CD4-positive, CD25-positive, alpha-beta regulatory T cell (primary cell): ENCODE measurements at regions not wholly inside any gene's neighbourhood (a gene's known extent, or its start where the extent isn't known, plus 50 kb on each side); places are given as distances from the start of the nearest gene placed in this dataset.

Source experiments
- ATAC-seq, 2 donors: fragments of 150-1000 bp; cut with Tn5 transposase; one replicate each; pipeline ENCODE4 v1.10.0; 2021; ENCODE audit warnings: low read depth in 2 of 2, moderate number of reproducible peaks in 2 of 2, moderate library complexity in 1 of 2
- DNase-seq, 3 donors: peaks; one replicate each; pipeline versions ENCODE4 v3.0.0 to v3.0.0-alpha.2; 2012 to 2022; ENCODE audit warnings: mixed read lengths in 1 of 3
- H3K27ac ChIP-seq: one replicate; pipeline ENCODE4 v1.7.0; 2013; ENCODE audit warnings: mild to moderate bottlenecking, low read length; ENCODE audit not compliant: insufficient read depth, poor library complexity, severe bottlenecking
- H3K27me3 ChIP-seq: one replicate; pipeline ENCODE4 v1.7.0; 2013; ENCODE audit warnings: low read length; ENCODE audit not compliant: control insufficient read depth, insufficient read depth
- H3K36me3 ChIP-seq: one replicate; pipeline ENCODE4 v1.7.0; 2013; ENCODE audit warnings: mild to moderate bottlenecking, low read length, moderate library complexity; ENCODE audit not compliant: control insufficient read depth, insufficient read depth
- H3K4me1 ChIP-seq: 2 replicates; pipeline ENCODE4 v1.7.0; 2013; ENCODE audit warnings: mild to moderate bottlenecking, low read length; ENCODE audit not compliant: insufficient read depth, control insufficient read depth, poor library complexity, severe bottlenecking
- H3K4me3 ChIP-seq: one replicate; pipeline ENCODE4 v1.7.0; 2013; ENCODE audit warnings: low read depth, mild to moderate bottlenecking, low read length, moderate library complexity
- H3K9me3 ChIP-seq, 2 experiments: 1 replicate in 1 of 2; 2 replicates in 1 of 2; pipeline ENCODE4 v1.7.0; 2013; ENCODE audit warnings: low read length in 2 of 2, mild to moderate bottlenecking in 1 of 2, moderate library complexity in 1 of 2; ENCODE audit not compliant: control insufficient read depth in 2 of 2
- H3K27ac Mint-ChIP-seq, 3 donors: one replicate each; pipeline ENCODE4 v1.8.0; 2020 to 2022; ENCODE audit warnings: mild to moderate bottlenecking in 3 of 3, mixed read lengths in 3 of 3, moderate library complexity in 2 of 3
- H3K27me3 Mint-ChIP-seq: one replicate; pipeline ENCODE4 v1.8.0; 2022; ENCODE audit warnings: mild to moderate bottlenecking, mixed read lengths
- H3K36me3 Mint-ChIP-seq: one replicate; pipeline ENCODE4 v1.8.0; 2020; ENCODE audit warnings: mixed read lengths
- H3K4me1 Mint-ChIP-seq, 4 donors: one replicate each; pipeline ENCODE4 v1.8.0; 2020 to 2022; ENCODE audit warnings: mixed read lengths in 4 of 4, mild to moderate bottlenecking in 1 of 4
- H3K4me3 Mint-ChIP-seq, 4 donors: one replicate each; pipeline ENCODE4 v1.8.0; 2020 to 2022; ENCODE audit warnings: mild to moderate bottlenecking in 4 of 4, mixed read lengths in 4 of 4, moderate library complexity in 3 of 4
- H3K9me3 Mint-ChIP-seq, 7 donors: one replicate each; pipeline ENCODE4 v1.8.0; 2020 to 2022; ENCODE audit warnings: mixed read lengths in 7 of 7, mild to moderate bottlenecking in 3 of 7, moderate library complexity in 2 of 7

DNA sequence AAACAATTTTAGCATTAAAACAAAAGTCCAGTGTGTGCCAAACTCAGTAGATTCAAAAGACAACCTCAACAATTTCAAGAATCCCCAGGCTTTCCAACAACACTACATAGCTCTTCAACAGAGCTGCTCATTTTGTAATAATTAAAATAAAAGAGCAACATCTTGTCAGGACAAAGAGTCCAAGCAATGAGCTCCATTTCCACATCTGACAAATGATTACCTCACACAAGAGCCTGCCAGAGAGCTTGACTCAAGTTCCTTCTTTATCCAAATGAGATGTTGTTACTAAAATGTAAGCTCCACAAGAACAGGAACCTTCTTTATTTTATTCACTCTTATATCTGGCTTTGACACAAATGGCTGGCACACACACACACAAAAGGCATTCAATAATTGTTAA, 449.8 kb downstream of the HACE1 start:
- no peaks in the 10 kb centered on the region for H3K27me3 ChIP-seq
- Mint-ChIP-seq H3K4me1 (no peaks in the 10 kb centered on the region), H3K4me3 (no peak overlapping the region), H3K27me3 (no peaks in the 10 kb centered on the region), H3K27ac (no peak overlapping the region), H3K9me3 (peaks cover 0 to 2% (median 1%) of the 10 kb centered on the region in 7 donors), H3K36me3 (no peaks in the 10 kb centered on the region)
- DNase-seq = no peak
- H3K36me3 ChIP-seq = no peaks in the 10 kb centered on the region
- H3K9me3 ChIP-seq = no peaks in the 10 kb centered on the region
- no peak for ATAC-seq
- no peak overlapping the region for H3K4me3 ChIP-seq
- H3K27ac ChIP-seq = no peak overlapping the region
- no peaks in the 10 kb centered on the region for H3K4me1 ChIP-seq

DNA sequence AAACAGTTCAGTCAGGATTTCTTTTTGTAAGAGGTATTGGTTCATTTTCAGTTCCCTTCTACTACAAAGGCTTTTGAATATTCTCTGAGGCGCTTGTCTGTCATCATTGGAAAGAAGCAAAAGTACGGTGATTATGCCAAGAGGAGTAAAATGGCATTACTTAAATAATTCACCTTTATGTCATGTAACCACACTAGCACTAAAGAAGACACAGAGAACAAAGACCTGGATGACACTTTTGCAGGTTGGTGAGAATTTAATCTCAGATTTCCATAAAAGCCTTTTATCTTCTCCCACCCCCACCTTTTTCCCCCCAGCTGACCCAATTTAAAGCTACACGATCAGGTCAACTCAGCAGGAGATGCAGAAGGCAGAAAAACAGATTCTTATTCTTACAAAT, 451.8 kb downstream of the HACE1 start:
- Histone ChIP-seq H3K36me3 (no peaks in the 10 kb centered on the region), H3K4me3 (no peak overlapping the region), H3K9me3 (no peaks in the 10 kb centered on the region), H3K27ac (no peak overlapping the region), H3K4me1 (no peaks in the 10 kb centered on the region), H3K27me3 (no peaks in the 10 kb centered on the region)
- DNase-seq (no peak), ATAC-seq (no peak)
- Mint-ChIP-seq H3K4me1 (no peaks in the 10 kb centered on the region), H3K9me3 (peaks cover 0 to 6% (median 2%) of the 10 kb centered on the region in 7 donors), H3K4me3 (no peak overlapping the region), H3K27me3 (no peaks in the 10 kb centered on the region), H3K27ac (no peak overlapping the region), H3K36me3 (no peaks in the 10 kb centered on the region)

DNA sequence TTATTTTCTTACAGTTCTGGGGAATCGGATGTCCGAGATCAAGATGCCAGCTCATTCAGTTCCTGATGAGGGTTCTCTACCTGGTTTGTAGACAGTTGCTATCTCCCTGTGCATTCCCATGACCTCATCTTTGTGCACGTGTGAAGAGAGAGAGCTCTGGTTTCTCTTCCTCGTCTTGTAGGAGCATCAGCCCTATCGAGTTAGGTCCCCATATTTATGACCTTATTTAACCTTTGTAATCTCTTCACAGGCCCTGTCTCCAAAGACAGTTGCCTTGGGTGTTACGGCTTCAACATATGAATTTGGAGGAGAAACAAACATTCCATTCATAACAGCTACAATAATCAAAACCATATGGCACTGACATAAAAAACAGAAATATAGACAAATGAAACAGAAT, 455.3 kb downstream of the HACE1 start:
- H3K36me3 ChIP-seq = no peaks in the 10 kb centered on the region
- Mint-ChIP-seq H3K4me1 (no peaks in the 10 kb centered on the region), H3K9me3 (peaks cover 0 to 13% (median 2%) of the 10 kb centered on the region in 7 donors), H3K4me3 (peak overlapping the region in 1 of 4 donors; percentile 33), H3K27ac (no peak overlapping the region), H3K36me3 (no peaks in the 10 kb centered on the region), H3K27me3 (no peaks in the 10 kb centered on the region)
- H3K27ac ChIP-seq = no peak overlapping the region
- DNase-seq (no peak), ATAC-seq (no peak)
- H3K27me3 ChIP-seq = no peaks in the 10 kb centered on the region
- no peaks in the 10 kb centered on the region for H3K4me1 ChIP-seq
- no peaks in the 10 kb centered on the region for H3K9me3 ChIP-seq
- H3K4me3 ChIP-seq = no peak overlapping the region

DNA sequence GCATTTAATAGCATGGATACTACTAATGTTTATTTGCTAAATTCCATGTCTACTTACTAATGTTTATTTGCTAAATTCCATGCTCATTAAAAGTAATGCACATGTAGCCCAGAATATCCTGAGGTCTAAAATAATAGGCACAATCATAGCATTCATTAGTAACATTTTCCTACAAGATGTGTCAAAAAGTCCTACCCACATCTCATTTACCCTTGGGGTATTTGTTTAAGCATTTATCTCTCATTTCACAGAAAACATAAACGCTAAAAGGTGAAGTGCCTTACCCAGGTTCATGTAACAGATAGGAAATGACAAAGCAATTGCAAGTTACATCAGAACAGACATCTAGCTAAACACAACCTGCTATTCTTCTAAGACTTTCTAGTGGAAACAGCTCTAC, 457.1 kb downstream of the HACE1 start:
- H3K4me3 Mint-ChIP-seq = no peak overlapping the region
- H3K36me3 Mint-ChIP-seq = no peaks in the 10 kb centered on the region

DNA sequence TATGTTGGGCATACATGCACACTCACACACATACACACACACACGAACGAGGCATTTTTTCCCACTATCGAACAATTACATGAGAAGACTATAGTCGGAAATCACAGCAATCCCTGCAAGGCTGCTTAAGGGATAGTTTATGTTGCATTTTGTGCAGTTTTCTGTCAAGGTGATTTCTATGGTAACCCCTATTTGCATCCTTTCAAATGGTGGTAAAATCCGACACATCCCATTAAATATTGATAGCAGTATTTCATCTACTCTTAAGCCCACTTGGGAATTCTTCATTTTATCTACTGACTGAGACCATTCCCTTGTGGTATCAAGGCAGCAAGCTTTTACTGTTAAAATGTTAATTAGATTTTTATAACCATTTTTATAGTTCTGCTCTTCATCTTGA, 457.8 kb downstream of the HACE1 start:
- H3K4me1 Mint-ChIP-seq = no peaks in the 10 kb centered on the region
- no peaks in the 10 kb centered on the region for H3K4me1 ChIP-seq
- no peaks in the 10 kb centered on the region for H3K27me3 ChIP-seq
- no peaks in the 10 kb centered on the region for H3K36me3 ChIP-seq
- H3K36me3 Mint-ChIP-seq = no peaks in the 10 kb centered on the region
- H3K9me3 ChIP-seq = no peaks in the 10 kb centered on the region
- no peak overlapping the region for H3K4me3 Mint-ChIP-seq
- ATAC-seq = no peak
- no peak overlapping the region for H3K4me3 ChIP-seq
- DNase-seq = no peak
- H3K9me3 Mint-ChIP-seq = peaks cover 0 to 13% (median 2%) of the 10 kb centered on the region in 7 donors
- no peak overlapping the region for H3K27ac Mint-ChIP-seq
- H3K27ac ChIP-seq = no peak overlapping the region
- no peaks in the 10 kb centered on the region for H3K27me3 Mint-ChIP-seq

More for the DNA sequence above, 457.1 kb downstream of the HACE1 start:
- H3K9me3 Mint-ChIP-seq = peaks cover 0 to 13% (median 2%) of the 10 kb centered on the region in 7 donors
- no peaks in the 10 kb centered on the region for H3K4me1 ChIP-seq
- ATAC-seq (no peak), DNase-seq (no peak)
- H3K4me3 ChIP-seq = no peak overlapping the region
- no peak overlapping the region for H3K27ac ChIP-seq
- H3K9me3 ChIP-seq = no peaks in the 10 kb centered on the region
- H3K27me3 ChIP-seq = no peaks in the 10 kb centered on the region
- H3K36me3 ChIP-seq = no peaks in the 10 kb centered on the region
- no peak overlapping the region for H3K27ac Mint-ChIP-seq
- no peaks in the 10 kb centered on the region for H3K4me1 Mint-ChIP-seq
- H3K27me3 Mint-ChIP-seq = no peaks in the 10 kb centered on the region

DNA sequence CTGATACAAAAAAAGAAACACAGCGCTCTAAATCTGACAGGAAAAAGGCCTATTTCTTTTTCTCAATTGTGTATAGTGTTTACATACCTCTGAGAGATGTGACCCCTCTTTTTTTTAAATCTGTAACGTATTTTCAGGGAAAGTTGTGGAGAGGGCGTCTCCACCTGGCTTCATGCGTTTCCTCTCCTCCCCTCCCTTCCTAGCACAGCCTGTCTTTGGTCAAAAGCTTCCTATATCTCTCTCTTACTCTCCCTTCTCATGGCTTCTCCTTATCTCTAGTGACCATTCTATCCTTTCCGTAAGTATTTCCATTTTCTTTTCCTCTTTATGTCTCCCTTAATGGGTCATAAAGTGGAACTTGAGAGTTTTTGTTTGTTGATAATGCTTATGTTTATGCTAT, 458.9 kb downstream of the HACE1 start:
- Mint-ChIP-seq H3K9me3 (peaks cover 0 to 13% (median 2%) of the 10 kb centered on the region in 7 donors), H3K36me3 (no peaks in the 10 kb centered on the region), H3K27ac (no peak overlapping the region), H3K4me3 (no peak overlapping the region), H3K27me3 (no peaks in the 10 kb centered on the region), H3K4me1 (no peaks in the 10 kb centered on the region)
- Histone ChIP-seq H3K4me3 (no peak overlapping the region), H3K9me3 (no peaks in the 10 kb centered on the region), H3K36me3 (no peaks in the 10 kb centered on the region), H3K27ac (no peak overlapping the region), H3K27me3 (no peaks in the 10 kb centered on the region), H3K4me1 (no peaks in the 10 kb centered on the region)
- no peak for DNase-seq
- no peak for ATAC-seq

DNA sequence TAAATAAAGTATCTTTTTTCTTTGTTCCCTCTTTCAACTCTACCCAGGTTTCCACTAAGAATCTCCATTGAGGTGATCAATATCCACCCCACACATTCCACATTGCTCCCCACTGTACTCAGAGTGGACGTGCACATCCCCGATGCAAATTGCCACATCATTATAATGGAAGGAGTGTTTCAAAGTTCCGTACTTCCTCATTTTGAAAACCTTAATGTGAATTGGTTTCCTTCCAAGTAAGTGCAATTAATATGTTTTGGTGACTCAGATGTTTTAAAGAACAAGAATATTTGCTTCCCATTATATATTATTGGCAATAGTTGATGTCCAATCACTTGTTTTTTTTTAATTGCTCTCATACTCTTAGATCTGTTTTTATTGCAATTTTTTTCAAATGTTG, 463.6 kb downstream of the HACE1 start:
- H3K9me3 ChIP-seq = no peaks in the 10 kb centered on the region
- H3K36me3 Mint-ChIP-seq = no peaks in the 10 kb centered on the region
- no peak for DNase-seq
- no peak overlapping the region for H3K4me3 ChIP-seq
- no peak overlapping the region for H3K27ac ChIP-seq
- no peaks in the 10 kb centered on the region for H3K4me1 ChIP-seq
- H3K4me3 Mint-ChIP-seq = no peak overlapping the region
- H3K27me3 Mint-ChIP-seq = no peaks in the 10 kb centered on the region
- no peaks in the 10 kb centered on the region for H3K4me1 Mint-ChIP-seq
- no peak for ATAC-seq
- no peaks in the 10 kb centered on the region for H3K27me3 ChIP-seq
- peaks cover 0 to 3% (median 0%) of the 10 kb centered on the region in 7 donors for H3K9me3 Mint-ChIP-seq
- H3K36me3 ChIP-seq = no peaks in the 10 kb centered on the region
- H3K27ac Mint-ChIP-seq = no peak overlapping the region

DNA sequence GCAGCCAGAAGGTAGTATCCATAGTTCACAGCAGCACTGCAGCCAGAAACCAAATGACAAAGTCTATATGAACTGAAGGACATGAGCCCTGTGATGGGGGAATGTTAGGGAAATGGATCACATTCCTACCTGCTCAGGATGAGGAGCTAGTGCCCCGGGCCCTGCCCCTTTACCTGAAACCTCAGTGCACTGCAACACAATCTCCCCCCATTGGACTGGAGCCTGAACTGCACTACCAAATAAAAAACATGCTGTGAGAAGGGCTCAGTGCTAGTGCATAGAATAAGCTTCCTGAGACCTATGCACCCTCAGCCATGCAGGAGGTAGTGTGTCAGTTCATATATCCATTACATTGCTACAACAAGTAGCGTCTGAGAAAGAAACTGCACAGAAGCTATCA, 477.8 kb downstream of the HACE1 start:
- Histone ChIP-seq H3K27ac (no peak overlapping the region), H3K4me3 (no peak overlapping the region), H3K4me1 (no peaks in the 10 kb centered on the region), H3K36me3 (no peaks in the 10 kb centered on the region), H3K9me3 (no peaks in the 10 kb centered on the region), H3K27me3 (no peaks in the 10 kb centered on the region)
- H3K9me3 Mint-ChIP-seq = peaks cover 0 to 7% (median 2%) of the 10 kb centered on the region in 7 donors
- DNase-seq (no peak), ATAC-seq (no peak)
- no peaks in the 10 kb centered on the region for H3K27me3 Mint-ChIP-seq
- no peaks in the 10 kb centered on the region for H3K36me3 Mint-ChIP-seq
- no peak overlapping the region for H3K4me3 Mint-ChIP-seq
- H3K27ac Mint-ChIP-seq = no peak overlapping the region
- H3K4me1 Mint-ChIP-seq = no peaks in the 10 kb centered on the region
